Erythroblast (primary cell): ENCODE measurements at regions not wholly inside any gene's neighbourhood (a gene's known extent, or its start where the extent isn't known, plus 50 kb on each side); places are given as distances from the start of the nearest gene placed in this dataset.

Experiments
- GATA1 ChIP-seq: IDR thresholded peaks from 2 replicates; pipeline ENCODE4 v1.6.1; 2011; ENCODE audit warnings: low read depth, mild to moderate bottlenecking, control low read depth, low read length, moderate library complexity
- POLR2A ChIP-seq: IDR thresholded peaks from 2 replicates; pipeline ENCODE4 v1.6.1; 2011; ENCODE audit warnings: mild to moderate bottlenecking, low read length

DNA sequence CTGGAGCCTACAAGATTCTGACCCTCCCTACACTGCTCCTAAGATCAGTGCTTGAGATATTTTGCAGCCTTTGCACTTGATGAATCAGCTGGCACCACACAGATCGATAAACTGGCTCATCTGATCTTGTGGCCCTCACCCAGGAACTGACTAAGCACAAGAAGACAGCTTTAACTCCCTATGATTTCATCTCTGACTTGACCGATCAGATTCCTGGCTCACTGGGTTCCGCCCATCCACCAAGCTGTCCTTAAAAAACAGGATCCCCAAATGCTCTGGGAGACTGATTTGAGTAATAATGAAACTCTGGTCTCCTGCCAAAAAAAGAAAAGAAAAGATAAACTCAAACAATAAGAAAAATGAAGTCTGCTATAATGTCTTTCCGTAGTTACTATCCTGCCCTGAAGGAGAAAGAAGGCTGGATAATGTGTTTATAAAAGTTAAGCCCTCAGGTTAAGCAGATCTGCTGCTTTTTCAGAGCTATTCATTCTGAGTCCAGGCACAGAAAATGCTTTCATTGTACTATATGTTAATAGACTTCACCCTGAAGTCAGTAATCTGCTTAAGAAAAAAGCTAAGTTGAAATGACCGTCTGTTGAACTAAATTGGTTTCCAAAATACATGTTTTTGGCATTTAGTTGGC lies 795.2 kb downstream of the TRIML1 start:
- TF ChIP-seq POLR2A (no peak), GATA1 (no peak)
